NCI-H460 (cell line): ENCODE measurements at regions not wholly inside any gene's neighbourhood (a gene's known extent, or its start where the extent isn't known, plus 50 kb on each side); places are given as distances from the start of the nearest gene placed in this dataset.

Source experiments
- DNase-seq: peaks from one replicate; pipeline ENCODE4 v3.0.0-alpha.2; 2016; ENCODE audit warnings: low read depth; ENCODE audit errors: extremely low read depth

- DNase-seq: no peak
Measured at GRCh38 chr5:118555727-118556126, 432.6 kb downstream of the DTWD2 start.

GRCh38 chr5:118554981-118555380, 433.4 kb downstream of the DTWD2 start:
- no peak for DNase-seq

GRCh38 chr5:118554241-118554640, 434.1 kb downstream of the DTWD2 start:
- DNase-seq: no peak

DNA sequence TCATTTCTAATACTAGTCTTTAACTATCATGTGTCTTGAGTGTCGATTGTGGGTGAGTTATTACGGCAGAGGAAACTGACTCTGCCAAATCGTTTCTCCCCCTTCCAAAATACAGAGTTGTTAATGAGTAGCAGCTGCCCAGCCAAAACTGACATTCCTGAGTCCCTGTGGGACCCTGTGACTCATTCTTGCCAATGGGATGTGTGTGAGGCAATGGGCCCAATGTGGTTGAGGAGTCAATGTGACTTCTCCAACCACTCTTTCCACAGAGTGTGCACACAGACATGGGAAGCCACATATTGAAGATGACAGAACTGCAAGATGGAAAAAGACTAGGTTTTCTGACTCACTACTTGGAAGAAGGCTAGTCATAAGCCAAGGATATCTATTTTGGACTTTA, 434.7 kb downstream of the DTWD2 start:
- DNase-seq: no peak

GRCh38 chr5:118552731-118553360, 435.5 kb downstream of the DTWD2 start:
- no peak for DNase-seq

DNA sequence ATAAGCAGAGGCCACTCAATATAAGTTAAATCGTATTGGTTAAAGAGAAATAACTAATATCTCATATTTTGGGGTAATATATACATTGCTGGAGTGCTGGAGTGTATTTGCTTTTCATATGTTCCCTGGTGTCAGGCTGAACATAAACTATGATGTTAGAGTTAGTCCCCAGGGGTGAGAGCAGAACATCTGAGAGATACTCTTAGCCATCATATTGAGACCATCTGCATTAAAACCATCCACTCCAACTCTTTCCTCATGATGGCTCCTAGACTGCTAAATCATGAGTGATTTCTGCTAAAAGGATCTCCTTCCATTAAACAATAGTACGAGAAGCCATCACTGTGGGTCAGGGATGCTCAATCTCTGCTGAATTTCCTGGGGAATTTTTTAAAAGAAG, 436.2 kb downstream of the DTWD2 start:
- no peak for DNase-seq

GRCh38 chr5:118551716-118552115, 436.6 kb downstream of the DTWD2 start:
- no peak for DNase-seq

- DNase-seq: no peak
Measured at GRCh38 chr5:118551031-118551430, 437.3 kb downstream of the DTWD2 start.

- DNase-seq: no peak
Measured at GRCh38 chr5:118548761-118549720, 439.3 kb downstream of the DTWD2 start.

GRCh38 chr5:118545470-118545869, 442.9 kb downstream of the DTWD2 start:
- no peak for DNase-seq

DNA sequence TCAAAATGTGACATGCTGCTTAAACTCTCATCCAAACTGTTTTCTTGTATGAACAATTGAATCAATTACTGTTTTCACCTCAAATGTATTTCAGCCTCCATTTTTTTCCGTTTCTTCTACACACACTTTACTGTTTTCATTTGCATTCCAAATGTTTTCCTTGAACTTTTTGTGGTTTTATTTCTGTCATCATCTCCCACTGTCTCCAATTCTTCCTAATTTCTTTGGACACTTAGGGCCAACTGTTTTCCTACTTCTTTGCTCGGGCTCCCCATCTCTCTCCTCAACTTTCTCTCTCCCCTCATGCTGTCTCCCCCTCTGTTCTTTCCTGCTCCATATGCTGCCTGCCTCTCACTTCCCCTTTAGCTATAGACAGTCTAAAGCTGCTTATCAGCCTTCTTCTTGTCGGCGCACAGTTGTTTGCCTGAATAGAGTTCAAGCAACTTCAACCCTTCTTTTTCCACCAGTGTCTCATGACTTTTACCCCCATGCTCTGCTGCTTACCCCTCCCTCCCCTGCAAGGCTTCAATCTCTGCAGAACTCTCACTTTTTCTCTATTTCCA, 443.4 kb downstream of the DTWD2 start:
- DNase-seq: no peak

DNA sequence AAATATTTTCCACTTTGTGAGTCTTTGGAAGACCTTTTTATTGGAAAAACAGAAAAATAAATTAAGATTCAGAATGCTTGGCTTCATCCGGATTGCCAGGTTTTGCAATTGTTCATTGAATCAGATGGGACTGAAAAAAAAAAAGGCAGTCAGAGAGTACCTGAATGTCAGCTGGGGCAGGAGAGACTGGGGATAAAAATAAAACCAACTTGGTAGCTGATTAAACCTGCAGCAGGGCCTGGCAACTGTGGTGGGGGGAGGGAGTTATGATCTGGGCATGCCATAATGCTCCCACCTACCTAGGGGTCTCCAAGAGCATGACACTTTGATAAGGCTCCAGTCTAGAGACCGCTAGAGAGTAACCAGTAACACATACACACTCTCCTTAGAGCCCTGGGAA, 454.4 kb downstream of the DTWD2 start:
- no peak for DNase-seq

DNA sequence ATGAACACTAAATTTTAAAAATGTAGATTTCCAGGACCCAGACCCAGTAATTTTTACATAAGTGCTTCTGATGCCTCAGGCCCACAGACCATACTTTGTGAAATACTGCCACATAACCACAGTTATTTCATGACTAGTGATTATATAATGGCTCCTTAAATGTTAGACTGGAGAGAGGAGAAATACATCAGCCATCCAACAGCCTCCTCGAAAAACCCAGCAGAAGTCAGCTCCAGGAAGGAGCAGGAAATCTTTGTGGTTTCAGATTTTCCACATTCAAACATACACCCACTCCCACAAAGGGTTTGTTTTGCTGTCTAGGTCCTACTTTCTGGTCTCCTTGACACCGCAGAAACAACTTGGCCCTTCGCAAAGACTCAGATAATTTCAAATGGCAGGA, 455.2 kb downstream of the DTWD2 start:
- DNase-seq: no peak

- no peak for DNase-seq
Measured at GRCh38 chr5:118531276-118531675, 457.1 kb downstream of the DTWD2 start.

DNA sequence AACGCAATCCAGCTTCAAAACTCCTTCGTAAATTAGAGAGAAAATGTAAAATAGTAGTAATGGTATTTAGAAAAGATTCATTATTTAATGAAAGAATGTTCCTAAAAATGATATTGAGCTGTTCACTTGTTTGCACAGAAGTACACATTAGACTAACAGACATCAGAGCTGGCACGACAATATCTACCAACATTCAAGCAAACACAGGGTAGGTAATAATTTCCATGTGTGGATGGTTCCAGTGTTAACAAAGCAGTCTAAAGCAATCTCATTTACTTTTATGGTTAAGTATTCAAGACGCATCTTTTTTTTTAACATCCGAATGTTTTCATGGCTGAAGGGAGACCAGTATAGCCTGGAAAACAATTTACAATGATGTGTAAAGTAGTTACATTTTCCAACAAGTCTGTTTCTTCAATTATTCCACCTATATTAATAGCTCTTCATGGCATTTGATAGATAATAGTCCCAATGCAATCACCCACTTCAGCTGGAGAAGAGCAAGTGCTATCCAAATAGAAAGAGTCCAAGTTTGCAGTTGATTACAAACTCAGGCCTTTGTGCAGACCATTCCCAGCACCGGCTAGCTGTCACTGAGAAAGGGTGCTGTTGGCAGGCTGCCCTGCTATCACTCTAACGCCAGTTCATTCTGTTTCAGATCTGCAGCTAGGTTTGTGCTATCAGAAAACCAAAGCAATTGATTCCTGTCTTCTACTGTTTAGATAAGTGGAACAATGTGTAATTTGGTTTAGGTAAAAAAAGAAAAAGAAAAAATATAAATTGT, 458.8 kb downstream of the DTWD2 start:
- DNase-seq: no peak

DNA sequence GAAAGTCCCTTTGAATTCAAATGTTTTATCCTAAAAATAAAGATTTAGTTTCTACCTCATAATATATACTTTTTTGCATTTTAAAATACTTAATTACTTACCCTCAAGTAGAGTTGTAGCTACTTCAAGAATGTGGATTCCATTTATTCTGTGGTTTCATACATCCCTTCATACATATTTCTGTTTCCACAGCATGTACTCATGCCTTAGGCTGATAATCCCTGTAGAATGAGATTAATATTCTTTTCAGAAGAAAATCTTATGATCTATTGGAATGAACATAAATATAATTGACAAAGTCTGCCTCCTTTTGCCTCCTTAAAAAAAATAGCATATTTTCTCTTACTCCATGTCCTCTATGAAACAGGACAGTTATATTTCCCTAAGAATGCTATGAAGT, 465.7 kb downstream of the DTWD2 start:
- DNase-seq: no peak

DNA sequence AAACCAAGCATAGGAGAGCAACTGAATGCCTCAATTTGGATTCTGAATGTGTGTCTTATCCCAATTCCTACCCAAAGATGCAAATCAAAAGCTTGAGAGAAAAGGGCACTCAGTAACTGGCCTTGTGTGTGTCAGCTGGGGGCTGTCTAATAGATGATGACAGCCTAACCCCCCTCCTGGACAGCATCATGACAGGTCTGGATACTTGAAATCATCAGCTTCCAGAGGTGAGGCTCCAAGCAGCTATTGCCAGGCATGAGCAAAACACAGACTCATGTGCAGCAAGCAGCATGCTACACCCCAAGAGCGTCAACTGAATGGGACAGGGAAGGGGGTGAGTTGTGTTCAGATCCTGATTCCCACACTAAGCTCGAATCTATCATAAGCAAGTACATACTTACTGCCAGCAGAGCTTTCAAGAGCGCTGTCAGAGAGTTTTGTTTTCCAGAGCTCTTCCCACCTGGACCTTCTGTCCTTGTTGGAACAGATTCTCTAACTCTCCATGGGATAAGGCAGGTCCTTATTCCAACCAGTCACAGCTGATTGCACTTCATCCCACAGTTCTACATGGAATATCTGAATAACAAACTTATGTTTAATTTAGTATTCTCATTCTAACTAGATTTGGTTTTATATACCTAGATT, 467.5 kb downstream of the DTWD2 start:
- no peak for DNase-seq

GRCh38 chr5:118519466-118519865, 468.9 kb downstream of the DTWD2 start:
- DNase-seq: no peak

GRCh38 chr5:118518720-118519119, 469.6 kb downstream of the DTWD2 start:
- no peak for DNase-seq

- DNase-seq: no peak
Measured at GRCh38 chr5:118511846-118512245, 476.5 kb downstream of the DTWD2 start.
